Bronchial epithelial cell (primary cell): ENCODE measurements at regions not wholly inside any gene's neighbourhood (a gene's known extent, or its start where the extent isn't known, plus 50 kb on each side); places are given as distances from the start of the nearest gene placed in this dataset.

Experiments used
- DNase-seq: peaks from one replicate; pipeline ENCODE4 v3.0.0-alpha.2; 2010; ENCODE audit warnings: low read depth
- FAIRE-seq: peaks from 2 replicates; lab custom pipeline; 2011; peaks lifted over from hg19 to GRCh38; lab: Jason Lieb, UNC
- H3K27me3 ChIP-seq: 2 replicates; pipeline ENCODE4 v1.5.1; 2011; ENCODE audit warnings: low read length; ENCODE audit not compliant: control insufficient read depth, insufficient read depth
- H3K36me3 ChIP-seq: 2 replicates; pipeline ENCODE4 v1.5.1; 2011; ENCODE audit warnings: low read length; ENCODE audit not compliant: control insufficient read depth, insufficient read depth
- H3K4me3 ChIP-seq: 2 replicates; pipeline ENCODE4 v1.5.1; 2011; ENCODE audit warnings: mild to moderate bottlenecking, low read depth, low read length, control low read depth
- CTCF ChIP-seq: IDR thresholded peaks from 2 replicates; pipeline ENCODE4 v1.5.1; 2011; ENCODE audit warnings: mild to moderate bottlenecking, moderate library complexity, low read length, control low read depth, inconsistent platforms; ENCODE audit not compliant: insufficient read depth, severe bottlenecking

GRCh38 chrX:14164828-14165227 lies 135.1 kb upstream of the GEMIN8 start:
- DNase-seq, result no peak
- no peak for TF ChIP-seq CTCF
- no peak overlapping the region for H3K4me3 ChIP-seq
- no peak for FAIRE-seq
- H3K36me3 ChIP-seq, result no peaks in the 10 kb centered on the region
- H3K27me3 ChIP-seq, result no peaks in the 10 kb centered on the region

- no peak for DNase-seq
- Histone ChIP-seq H3K4me3 (no peak overlapping the region), H3K27me3 (no peaks in the 10 kb centered on the region), H3K36me3 (no peaks in the 10 kb centered on the region)
- no peak for FAIRE-seq
- no peak for TF ChIP-seq CTCF
Observed at GRCh38 chrX:14125462-14125861, 95.8 kb upstream of the GEMIN8 start.

- Histone ChIP-seq H3K4me3 (no peak overlapping the region), H3K36me3 (no peaks in the 10 kb centered on the region), H3K27me3 (no peaks in the 10 kb centered on the region)
- DNase-seq, result no peak
- FAIRE-seq, result no peak
- no peak for TF ChIP-seq CTCF
Observed at GRCh38 chrX:14124562-14124961, 94.9 kb upstream of the GEMIN8 start.

GRCh38 chrX:14095702-14096101 lies 66.0 kb upstream of the GEMIN8 start:
- peak; percentile 71 for TF ChIP-seq CTCF
- FAIRE-seq (peak; percentile 28), DNase-seq (peak; percentile 48)
- Histone ChIP-seq H3K4me3 (no peak overlapping the region), H3K36me3 (no peaks in the 10 kb centered on the region), H3K27me3 (no peaks in the 10 kb centered on the region)

- TF ChIP-seq CTCF, result no peak
- Histone ChIP-seq H3K4me3 (no peak overlapping the region), H3K36me3 (no peaks in the 10 kb centered on the region), H3K27me3 (no peaks in the 10 kb centered on the region)
- DNase-seq (no peak), FAIRE-seq (no peak)
Observed at GRCh38 chrX:14094191-14094590, 64.5 kb upstream of the GEMIN8 start.

- no peaks in the 10 kb centered on the region for H3K36me3 ChIP-seq
- H3K27me3 ChIP-seq, result no peaks in the 10 kb centered on the region
- DNase-seq (no peak), FAIRE-seq (no peak)
- no peak for TF ChIP-seq CTCF
- H3K4me3 ChIP-seq, result no peak overlapping the region
Observed at GRCh38 chrX:14084466-14084865, 54.8 kb upstream of the GEMIN8 start.
